H1 (cell line): ENCODE measurements at regions not wholly inside any gene's neighbourhood (a gene's known extent, or its start where the extent isn't known, plus 50 kb on each side); places are given as distances from the start of the nearest gene placed in this dataset.

Source experiments
- CTCF ChIA-PET: fragments of 300-600 bp; sonication (Branson Sonifier 250); formaldehyde crosslinking; loops from one replicate; lab custom pipeline; 2021; ENCODE audit not compliant: partially characterized antibody; lab: Charles Lee
- POLR2A ChIA-PET: fragments of 300-600 bp; sonication (Branson Sonifier 250); formaldehyde crosslinking; loops from one replicate; lab custom pipeline; 2021; ENCODE audit warnings: inconsistent platforms; ENCODE audit not compliant: partially characterized antibody; lab: Charles Lee
- DNase-seq, 2 experiments: peaks; one replicate each; pipeline versions ENCODE4 v3.0.0 to v3.0.0-alpha.2; 2010 to 2022; ENCODE audit warnings: low spot score in 2 of 2, low read depth in 1 of 2, mixed read lengths in 1 of 2
- FAIRE-seq: peaks from 2 replicates; lab custom pipeline; 2011; peaks lifted over from hg19 to GRCh38; lab: Jason Lieb, UNC
- H2AFZ ChIP-seq: 2 replicates; pipeline ENCODE4 v1.8.1; 2012; ENCODE audit warnings: low read length, inconsistent platforms
- H2AK5ac ChIP-seq: 2 replicates; pipeline ENCODE4 v1.6.1; 2013; ENCODE audit warnings: low read depth, low read length
- H2BK120ac ChIP-seq: replicated peaks from 2 replicates; pipeline ENCODE3; 2013; ENCODE audit warnings: low read depth, low read length, inconsistent platforms
- H2BK12ac ChIP-seq: 2 replicates; pipeline ENCODE4 v1.6.1; 2013; ENCODE audit warnings: low read depth, low read length
- H2BK15ac ChIP-seq: 2 replicates; pipeline ENCODE4 v1.6.1; 2013; ENCODE audit warnings: low read length
- H2BK20ac ChIP-seq: 2 replicates; pipeline ENCODE4 v1.6.1; 2013; ENCODE audit warnings: low read length
- H2BK5ac ChIP-seq: 2 replicates; pipeline ENCODE4 v1.6.1; 2013; ENCODE audit warnings: low read depth, low read length
- H3K14ac ChIP-seq: 2 replicates; pipeline ENCODE4 v1.6.1; 2013; ENCODE audit warnings: inconsistent platforms; ENCODE audit not compliant: insufficient read length
- H3K18ac ChIP-seq: 2 replicates; pipeline ENCODE4 v1.6.1; 2013; ENCODE audit warnings: low read length; ENCODE audit errors: extremely low read depth
- H3K23ac ChIP-seq: 2 replicates; pipeline ENCODE4 v1.6.1; 2013; ENCODE audit warnings: inconsistent platforms; ENCODE audit not compliant: insufficient read length
- H3K23me2 ChIP-seq: 2 replicates; pipeline ENCODE4 v1.6.1; 2013; ENCODE audit warnings: low read depth, low read length
- H3K27ac ChIP-seq: 2 replicates; pipeline ENCODE4 v1.6.1; 2011; ENCODE audit warnings: low read depth, low read length, inconsistent platforms
- H3K27me3 ChIP-seq, 4 experiments: replicated peaks in 1 of 4; 1 replicate in 1 of 4; 2 replicates in 3 of 4; pipeline versions ENCODE4 v1.6.1 to v1.8.1; 2011 to 2013; ENCODE audit warnings: low read length in 3 of 4, mild to moderate bottlenecking in 3 of 4, inconsistent platforms in 2 of 4, mixed read lengths in 2 of 4, moderate library complexity in 1 of 4; ENCODE audit not compliant: control insufficient read depth in 3 of 4, insufficient read depth in 3 of 4; ENCODE audit errors: extremely low read depth in 1 of 4
- H3K36me3 ChIP-seq, 4 experiments: 2 replicates each; pipeline versions ENCODE4 v1.6.1 to v1.8.1; 2011 to 2013; ENCODE audit warnings: mild to moderate bottlenecking in 4 of 4, low read length in 3 of 4, moderate library complexity in 2 of 4, control low read depth in 1 of 4, inconsistent platforms in 1 of 4; ENCODE audit not compliant: insufficient read depth in 4 of 4, control insufficient read depth in 2 of 4
- H3K4ac ChIP-seq: replicated peaks from 2 replicates; pipeline ENCODE3; 2013; ENCODE audit warnings: low read length, low read depth, mixed read lengths, inconsistent platforms; ENCODE audit not compliant: insufficient read length
- H3K4me1 ChIP-seq, 4 experiments: replicated peaks in 1 of 4; 1 replicate in 1 of 4; 2 replicates in 3 of 4; pipeline versions ENCODE4 v1.6.1 to v1.8.1; 2011 to 2013; ENCODE audit warnings: low read length in 3 of 4, inconsistent platforms in 2 of 4, mixed read lengths in 1 of 4; ENCODE audit not compliant: insufficient read depth in 4 of 4, control insufficient read depth in 3 of 4
- H3K4me2 ChIP-seq, 2 experiments: 2 replicates each; pipeline versions ENCODE4 v1.6.1 to v1.8.1; 2011 to 2013; ENCODE audit warnings: low read depth in 2 of 2, low read length in 2 of 2, control low read depth in 1 of 2, inconsistent platforms in 1 of 2, mild to moderate bottlenecking in 1 of 2; ENCODE audit not compliant: insufficient read depth in 1 of 2
- H3K4me3 ChIP-seq, 4 experiments: fragments of 200-600, 300-600 bp in 1 of 4; sonication (generic), shearing (Covaris generic), sonication (Bioruptor Twin) in 1 of 4; 2 replicates each; pipeline versions ENCODE4 v1.5.1 to v1.8.1; 2011 to 2016; ENCODE audit warnings: low read length in 4 of 4, low read depth in 3 of 4, control low read depth in 2 of 4, inconsistent platforms in 2 of 4, mild to moderate bottlenecking in 2 of 4, mixed read lengths in 1 of 4, moderate library complexity in 1 of 4; ENCODE audit not compliant: insufficient read depth in 2 of 4; ENCODE audit errors: extremely low read depth in 1 of 4
- H3K56ac ChIP-seq: replicated peaks from 2 replicates; pipeline ENCODE3; 2013; ENCODE audit warnings: low read depth, mild to moderate bottlenecking, mixed read lengths, low read length, inconsistent platforms; ENCODE audit not compliant: insufficient read length
- H3K79me1 ChIP-seq: 2 replicates; pipeline ENCODE4 v1.6.1; 2013; ENCODE audit warnings: low read depth, low read length, control low read depth
- H3K79me2 ChIP-seq, 2 experiments: 2 replicates each; pipeline versions ENCODE4 v1.6.1 to v1.8.1; 2012 to 2013; ENCODE audit warnings: low read length in 2 of 2, mild to moderate bottlenecking in 2 of 2, inconsistent platforms in 1 of 2; ENCODE audit not compliant: insufficient read depth in 2 of 2, control insufficient read depth in 1 of 2
- H3K9ac ChIP-seq, 4 experiments: replicated peaks in 1 of 4; 1 replicate in 1 of 4; 2 replicates in 3 of 4; pipeline versions ENCODE4 v1.6.1 to v1.8.1; 2011 to 2013; ENCODE audit warnings: low read depth in 3 of 4, low read length in 3 of 4, control low read depth in 2 of 4, mild to moderate bottlenecking in 2 of 4, moderate library complexity in 2 of 4, inconsistent platforms in 1 of 4; ENCODE audit errors: extremely low read depth in 1 of 4
- H3K9me3 ChIP-seq, 2 experiments: 2 replicates each; pipeline versions ENCODE4 v1.6.1 to v1.8.1; 2012 to 2013; ENCODE audit warnings: mild to moderate bottlenecking in 2 of 2, moderate library complexity in 2 of 2, control low read depth in 1 of 2, inconsistent platforms in 1 of 2, low read depth in 1 of 2, low read length in 1 of 2, mixed read lengths in 1 of 2; ENCODE audit not compliant: insufficient read depth in 2 of 2
- H4K20me1 ChIP-seq, 2 experiments: replicated peaks in 1 of 2; 2 replicates each; pipeline versions ENCODE3 to v1.8.1; 2011 to 2013; ENCODE audit warnings: inconsistent platforms in 2 of 2, low read length in 2 of 2, mild to moderate bottlenecking in 1 of 2; ENCODE audit not compliant: insufficient read depth in 2 of 2, control insufficient read depth in 1 of 2
- H4K5ac ChIP-seq: 2 replicates; pipeline ENCODE4 v1.6.1; 2013; ENCODE audit warnings: low read length, low read depth, mixed read lengths, inconsistent platforms; ENCODE audit not compliant: insufficient read length
- H4K8ac ChIP-seq: 2 replicates; pipeline ENCODE4 v1.8.0; 2013; ENCODE audit warnings: mild to moderate bottlenecking, moderate library complexity, low read length, inconsistent platforms; ENCODE audit not compliant: insufficient read depth; ENCODE audit errors: extremely low read depth
- H4K91ac ChIP-seq: replicated peaks from 2 replicates; pipeline ENCODE3; 2013; ENCODE audit warnings: low read length, mixed read lengths, inconsistent platforms; ENCODE audit not compliant: insufficient read length
- BACH1 ChIP-seq: IDR thresholded peaks from 2 replicates; pipeline ENCODE4 v1.6.1; 2012; ENCODE audit warnings: low read length, improper control_type of control experiment
- GABPA ChIP-seq: IDR thresholded peaks from 2 replicates; pipeline ENCODE4 v1.6.1; 2011; ENCODE audit warnings: mild to moderate bottlenecking, low read length, moderate library complexity, borderline replicate concordance; ENCODE audit not compliant: insufficient read depth
- HDAC6 ChIP-seq: IDR thresholded peaks from one replicate; pipeline ENCODE4 v1.7.1; 2012; ENCODE audit warnings: low read depth, mild to moderate bottlenecking, inconsistent platforms, low read length, moderate library complexity
- PHF8 ChIP-seq: fragments of 200-600 bp; sonication (generic); conservative IDR thresholded peaks from 2 replicates; pipeline ENCODE4 v1.7.1; 2012; ENCODE audit warnings: low read depth, mild to moderate bottlenecking, inconsistent platforms, low read length, moderate library complexity
- POU5F1 ChIP-seq: IDR thresholded peaks from 2 replicates; pipeline ENCODE4 v1.6.1; 2011; ENCODE audit warnings: low read depth, mild to moderate bottlenecking, low read length, moderate library complexity
- SAP30 ChIP-seq: fragments of 300-600 bp; sonication (generic); IDR thresholded peaks from 2 replicates; pipeline ENCODE4 v1.7.1; 2012; ENCODE audit warnings: low read length, moderate library complexity, mild to moderate bottlenecking, inconsistent platforms; ENCODE audit not compliant: insufficient read depth, insufficient replicate concordance
- SIN3A ChIP-seq, 2 experiments: IDR thresholded peaks in 1 of 2; conservative IDR thresholded peaks in 1 of 2; 2 replicates each; pipeline ENCODE4 v1.6.1; 2011 to 2012; ENCODE audit warnings: low read length in 2 of 2, improper control_type of control experiment in 1 of 2, low read depth in 1 of 2, mild to moderate bottlenecking in 1 of 2
- SIRT6 ChIP-seq: IDR thresholded peaks from one replicate; pipeline ENCODE4 v1.7.1; 2012; ENCODE audit warnings: low read length, inconsistent platforms
- TAF1 ChIP-seq: IDR thresholded peaks from 2 replicates; pipeline ENCODE4 v1.6.1; 2011; ENCODE audit warnings: mild to moderate bottlenecking, low read depth, low read length
- USF2 ChIP-seq: IDR thresholded peaks from 2 replicates; pipeline ENCODE4 v1.6.1; 2011; ENCODE audit warnings: low read length, improper control_type of control experiment
- WGBS, 2 experiments: shearing (Covaris generic) in 1 of 2; methylation state at CpG; one replicate each; pipeline versions ENCODE4 v1.1.6 to v1.1.7; 2013 to 2015; ENCODE audit warnings: low lambda C conversion rate in 2 of 2, mixed read lengths in 2 of 2, inconsistent platforms in 1 of 2, low coverage in 1 of 2, missing lambda C conversion rate in 1 of 2; ENCODE audit not compliant: insufficient replicate concordance in 2 of 2, insufficient coverage in 1 of 2, insufficient read length in 1 of 2; ENCODE audit errors: extremely low coverage in 1 of 2, missing lambda C conversion rate in 1 of 2; 5-methylcytosine and 5-hydroxymethylcytosine counted together
- TF ChIP-seq, protein P1 (sequence below), 3 experiments: IDR thresholded peaks; 1 replicate in 2 of 3; 2 replicates in 1 of 3; pipeline versions ENCODE4 v1.5.1 to v1.6.1; 2011; ENCODE audit warnings: low read length in 3 of 3, mild to moderate bottlenecking in 3 of 3, inconsistent platforms in 2 of 3, low read depth in 1 of 3, moderate library complexity in 1 of 3; ENCODE audit not compliant: insufficient read depth in 1 of 3; ENCODE audit errors: control extremely low read depth in 1 of 3

DNA sequence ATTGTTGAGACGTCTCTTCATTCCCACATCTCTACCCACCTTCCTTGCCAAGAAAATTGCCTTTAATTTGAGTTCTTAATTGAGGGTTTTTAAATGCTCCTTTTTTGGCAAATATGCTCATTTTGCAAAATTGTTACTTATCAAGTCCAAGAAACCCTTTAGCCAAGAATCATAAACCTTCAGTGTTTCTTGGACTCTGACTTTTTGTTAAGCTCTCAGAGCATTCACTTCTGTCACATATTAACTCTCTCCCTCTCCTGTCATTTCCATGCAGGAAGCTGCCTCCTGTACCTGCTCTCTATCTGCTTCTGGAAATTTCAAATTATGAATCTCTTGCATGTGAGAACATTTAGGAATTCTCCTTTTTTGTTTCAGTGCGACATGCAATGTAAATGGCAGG is 100.0 kb upstream of the PIEZO2 start:
- Histone ChIP-seq H3K79me2 (no peaks in the 10 kb centered on the region), H2AK5ac (no peak overlapping the region), H3K4me3 (no peak overlapping the region), H3K56ac (no peak overlapping the region), H3K18ac (no peak overlapping the region), H3K9ac (no peak overlapping the region), H3K9me3 (peaks cover 3 to 10% of the 10 kb centered on the region in 2 experiments; a peak in 2 of 4 replicates), H3K36me3 (no peaks in the 10 kb centered on the region; a peak in 2 of 8 replicates), H2AFZ (no peak overlapping the region), H2BK120ac (no peak overlapping the region), H2BK20ac (no peak overlapping the region), H3K4me2 (no peak overlapping the region), H3K23me2 (peaks cover 7% of the 10 kb centered on the region), H3K23ac (no peak overlapping the region), H3K27ac (no peak overlapping the region), H2BK15ac (no peak overlapping the region), H4K5ac (no peak overlapping the region), H2BK12ac (no peak overlapping the region), H3K4me1 (no peaks in the 10 kb centered on the region), H3K79me1 (no peaks in the 10 kb centered on the region; the same call in 1 of the 2 replicates), H3K14ac (no peak overlapping the region), H4K8ac (no peak overlapping the region), H2BK5ac (no peak overlapping the region), H3K4ac (no peak overlapping the region), H3K27me3 (no peaks in the 10 kb centered on the region), H4K20me1 (peaks cover 0 to 6% of the 10 kb centered on the region in 2 experiments), H4K91ac (no peak overlapping the region)
- no peak for FAIRE-seq
- ChIA-PET POLR2A (no interaction called here), CTCF (no interaction called here)
- WGBS, 2 experiments: 85% methylated on average over 2 of the region's 2 CpGs; no CpG with 5 or more reads in 1 of the 2 experiments
- DNase-seq: no peak
- TF ChIP-seq SAP30 (no peak), BACH1 (no peak), HDAC6 (no peak), SIRT6 (no peak), SIN3A (conservative IDR thresholded peaks at IDR 0.05 in 1 of 2, IDR thresholded peaks at IDR 0.05 in 1 of 2; ENCODE audit: low read depth in 1 of 2, low read length in 2 of 2) (no peak), TAF1 (no peak), USF2 (no peak), GABPA (no peak), PHF8 (no peak), POU5F1 (no peak)
- TF ChIP-seq, protein P1, sequence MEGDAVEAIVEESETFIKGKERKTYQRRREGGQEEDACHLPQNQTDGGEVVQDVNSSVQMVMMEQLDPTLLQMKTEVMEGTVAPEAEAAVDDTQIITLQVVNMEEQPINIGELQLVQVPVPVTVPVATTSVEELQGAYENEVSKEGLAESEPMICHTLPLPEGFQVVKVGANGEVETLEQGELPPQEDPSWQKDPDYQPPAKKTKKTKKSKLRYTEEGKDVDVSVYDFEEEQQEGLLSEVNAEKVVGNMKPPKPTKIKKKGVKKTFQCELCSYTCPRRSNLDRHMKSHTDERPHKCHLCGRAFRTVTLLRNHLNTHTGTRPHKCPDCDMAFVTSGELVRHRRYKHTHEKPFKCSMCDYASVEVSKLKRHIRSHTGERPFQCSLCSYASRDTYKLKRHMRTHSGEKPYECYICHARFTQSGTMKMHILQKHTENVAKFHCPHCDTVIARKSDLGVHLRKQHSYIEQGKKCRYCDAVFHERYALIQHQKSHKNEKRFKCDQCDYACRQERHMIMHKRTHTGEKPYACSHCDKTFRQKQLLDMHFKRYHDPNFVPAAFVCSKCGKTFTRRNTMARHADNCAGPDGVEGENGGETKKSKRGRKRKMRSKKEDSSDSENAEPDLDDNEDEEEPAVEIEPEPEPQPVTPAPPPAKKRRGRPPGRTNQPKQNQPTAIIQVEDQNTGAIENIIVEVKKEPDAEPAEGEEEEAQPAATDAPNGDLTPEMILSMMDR (IDR thresholded peaks at IDR 0.05; ENCODE audit: control extremely low read depth in 1 of 3, insufficient read depth in 1 of 3, low read depth in 1 of 3, low read length in 3 of 3): no peak
